HepG2 (cell line): ENCODE measurements at regions not wholly inside any gene's neighbourhood (a gene's known extent, or its start where the extent isn't known, plus 50 kb on each side); places are given as distances from the start of the nearest gene placed in this dataset.
A peak's percentile ranks its signal among the peaks of the same experiment; 100 is the strongest.

ENCODE experiments used
- ATAC-seq: fragments of 200-7000 bp; cut with Tn5 transposase; 3 replicates; pipeline ENCODE4 v1.9.1; 2020; ENCODE audit warnings: mild to moderate bottlenecking, moderate library complexity
- BruUV-seq: library from RNA; stranded (reverse); fragments of 400-500 nt; replicated peaks from 2 replicates; lab custom pipeline; 2021; lab: Mats Ljungman, UMichigan
- CTCF ChIA-PET: fragments of 300-600 bp; formaldehyde crosslinking; extraction: SDS; loops from one replicate; lab custom pipeline; 2021; ENCODE audit warnings: low total read pairs, inconsistent platforms, low intra/inter-chr PET ratio; lab: Yijun Ruan, JAX
- POLR2A ChIA-PET: fragments of 350-600 bp; sonication (Branson Sonifier 250); formaldehyde crosslinking; loops from one replicate; lab custom pipeline; 2020; ENCODE audit warnings: antibody characterized with exemption, inconsistent platforms; lab: Yijun Ruan, JAX
- DNase-seq: peaks from one replicate; pipeline ENCODE4 v3.0.0-alpha.2; 2015; ENCODE audit warnings: low spot score
- FAIRE-seq: peaks from 3 replicates; lab custom pipeline; 2011; peaks lifted over from hg19 to GRCh38; lab: Jason Lieb, UNC
- H2AFZ ChIP-seq: one replicate; pipeline ENCODE4 v1.6.1; 2011; ENCODE audit warnings: low read length, inconsistent platforms
- H3K27ac ChIP-seq: fragments of 300-600 bp; 3 replicates; pipeline ENCODE4 v1.8.0; 2011; ENCODE audit warnings: mixed run types, mild to moderate bottlenecking, mixed read lengths, low read length, inconsistent platforms; ENCODE audit not compliant: insufficient read depth; ENCODE audit errors: extremely low read length
- H3K27me3 ChIP-seq, 2 experiments: fragments of 200-600 bp in 1 of 2; 2 replicates in 1 of 2; 3 replicates in 1 of 2; pipeline versions ENCODE4 v1.6.0 to v1.8.0; 2011; ENCODE audit warnings: low read length in 2 of 2, mild to moderate bottlenecking in 2 of 2, moderate library complexity in 2 of 2, inconsistent platforms in 1 of 2; ENCODE audit not compliant: insufficient read depth in 2 of 2, control insufficient read depth in 1 of 2
- H3K36me3 ChIP-seq, 2 experiments: fragments of 200-600 bp in 1 of 2; replicated peaks in 1 of 2; 2 replicates in 1 of 2; 3 replicates in 1 of 2; pipeline versions ENCODE4 v1.5.1 to v1.8.0; 2011; ENCODE audit warnings: low read length in 2 of 2, inconsistent platforms in 1 of 2; ENCODE audit not compliant: insufficient read depth in 2 of 2, control insufficient read depth in 1 of 2
- H3K4me1 ChIP-seq: 2 replicates; pipeline ENCODE4 v1.5.1; 2012; ENCODE audit warnings: low read length, inconsistent platforms; ENCODE audit not compliant: insufficient read depth
- H3K4me2 ChIP-seq: 2 replicates; pipeline ENCODE4 v1.6.0; 2011; ENCODE audit warnings: low read depth, low read length, inconsistent platforms
- H3K4me3 ChIP-seq, 3 experiments: fragments of 200-600 bp in 1 of 3; sonication (generic), shearing (Covaris generic) in 1 of 3; replicated peaks in 1 of 3; 2 replicates each; pipeline ENCODE4 v1.5.1; 2011 to 2016; ENCODE audit warnings: low read length in 3 of 3, inconsistent platforms in 2 of 3, low read depth in 2 of 3, mild to moderate bottlenecking in 2 of 3, control low read depth in 1 of 3, mixed read lengths in 1 of 3; ENCODE audit not compliant: insufficient read depth in 1 of 3
- H3K79me2 ChIP-seq: one replicate; pipeline ENCODE4 v1.6.1; 2011; ENCODE audit warnings: low read length, inconsistent platforms; ENCODE audit not compliant: insufficient read depth
- H3K9ac ChIP-seq: 2 replicates; pipeline ENCODE4 v1.6.0; 2011; ENCODE audit warnings: mild to moderate bottlenecking, low read depth, low read length, inconsistent platforms; ENCODE audit not compliant: insufficient read depth
- H3K9me3 ChIP-seq: 2 replicates; pipeline ENCODE4 v1.5.1; 2012; ENCODE audit warnings: mild to moderate bottlenecking, low read length
- H4K20me1 ChIP-seq: 2 replicates; pipeline ENCODE4 v1.6.0; 2011; ENCODE audit warnings: inconsistent platforms, mild to moderate bottlenecking, low read length, moderate library complexity; ENCODE audit not compliant: insufficient read depth
- BCL6 ChIP-seq: IDR thresholded peaks from 2 replicates; pipeline ENCODE4 v1.6.1; 2016; ENCODE audit warnings: missing genetic modification reagents, missing compliant biosample characterization
- BHLHE40 ChIP-seq: IDR thresholded peaks from 2 replicates; pipeline ENCODE4 v1.6.1; 2011; ENCODE audit warnings: low read length, improper control_type of control experiment
- CEBPG ChIP-seq: IDR thresholded peaks from 2 replicates; pipeline ENCODE4 v1.6.1; 2016
- FLYWCH1 ChIP-seq: sonication (generic); formaldehyde crosslinking; IDR thresholded peaks from 2 replicates; pipeline ENCODE4 v1.8.1; 2023; ENCODE audit warnings: mild to moderate bottlenecking, missing genetic modification reagents
- FOXA3 ChIP-seq: IDR thresholded peaks from 2 replicates; pipeline ENCODE4 v1.6.1; 2016; ENCODE audit warnings: missing genetic modification reagents, missing compliant biosample characterization
- ISL2 ChIP-seq: sonication (generic); formaldehyde crosslinking; IDR thresholded peaks from 2 replicates; pipeline ENCODE4 v1.5.0; 2020; ENCODE audit warnings: missing genetic modification reagents
- JUN ChIP-seq: sonication (generic); formaldehyde crosslinking; IDR thresholded peaks from 2 replicates; pipeline ENCODE4 v1.4.0; 2020; ENCODE audit warnings: mild to moderate bottlenecking, missing genetic modification reagents
- JUNB ChIP-seq: sonication (generic); formaldehyde crosslinking; IDR thresholded peaks from 2 replicates; pipeline ENCODE4 v1.8.0; 2022; ENCODE audit warnings: missing genetic modification reagents, mild to moderate bottlenecking, borderline replicate concordance
- KLF6 ChIP-seq: IDR thresholded peaks from 2 replicates; pipeline ENCODE4 v1.8.0; 2016; ENCODE audit warnings: missing biosample characterization, missing genetic modification reagents
- MATR3 ChIP-seq: sonication (generic); formaldehyde crosslinking; IDR thresholded peaks from 2 replicates; pipeline ENCODE4 v1.4.0; 2020; ENCODE audit warnings: missing genetic modification reagents
- MED8 ChIP-seq: sonication (generic); formaldehyde crosslinking; IDR thresholded peaks from 2 replicates; pipeline ENCODE4 v1.8.1; 2023; ENCODE audit warnings: mild to moderate bottlenecking, missing genetic modification reagents; ENCODE audit not compliant: insufficient replicate concordance
- MZF1 ChIP-seq: sonication (generic); formaldehyde crosslinking; IDR thresholded peaks from 2 replicates; pipeline ENCODE4 v1.8.1; 2023; ENCODE audit warnings: mild to moderate bottlenecking, missing genetic modification reagents, borderline replicate concordance
- RXRB ChIP-seq: IDR thresholded peaks from 2 replicates; pipeline ENCODE4 v1.6.1; 2016; ENCODE audit warnings: borderline replicate concordance, missing genetic modification reagents, missing compliant biosample characterization
- SRF ChIP-seq: IDR thresholded peaks from 2 replicates; pipeline ENCODE4 v1.6.1; 2011; ENCODE audit warnings: mild to moderate bottlenecking, low read depth, low read length, moderate library complexity
- ZNF207 ChIP-seq: fragments of 450-650 bp; IDR thresholded peaks from 2 replicates; pipeline ENCODE4 v1.6.1; 2016; ENCODE audit warnings: antibody characterized with exemption, borderline replicate concordance
- ZNF335 ChIP-seq: sonication (generic); formaldehyde crosslinking; IDR thresholded peaks from 2 replicates; pipeline ENCODE4 v1.4.0; 2020; ENCODE audit warnings: missing genetic modification reagents
- ZNF792 ChIP-seq: IDR thresholded peaks from 2 replicates; pipeline ENCODE4 v1.6.1; 2016
- ZSCAN9 ChIP-seq: IDR thresholded peaks from 2 replicates; pipeline ENCODE4 v1.6.1; 2016; ENCODE audit warnings: borderline replicate concordance
- WGBS: methylation state at CpG from one replicate; pipeline ENCODE4 v1.1.6; 2017; ENCODE audit warnings: low lambda C conversion rate; 5-methylcytosine and 5-hydroxymethylcytosine counted together
- in situ Hi-C: cut with HindIII; loops from 2 replicates; pipeline ENCODE4 v1.10.0; 2017; ENCODE audit warnings: low pct_unique_long_range_greater_than_20kb; ENCODE audit not compliant: extremely low pct_ligation_motif_present
- intact Hi-C: fragments of 100-400 bp; cut with micrococcal nuclease; formaldehyde crosslinking; loops from one replicate; pipeline ENCODE4 v1.10.0; 2022; ENCODE audit not compliant: unreplicated experiment
- TF ChIP-seq, protein P1 (sequence below): sonication (generic); formaldehyde crosslinking; IDR thresholded peaks from 2 replicates; pipeline ENCODE4 v1.8.1; 2023; ENCODE audit warnings: mild to moderate bottlenecking, moderate library complexity, missing genetic modification reagents
- TF ChIP-seq, protein P2 (sequence below): sonication (generic); formaldehyde crosslinking; IDR thresholded peaks from 2 replicates; pipeline ENCODE4 v1.4.0; 2020; ENCODE audit warnings: mild to moderate bottlenecking, missing genetic modification reagents
- TF ChIP-seq, protein P3 (sequence below): sonication (generic); formaldehyde crosslinking; IDR thresholded peaks from 2 replicates; pipeline ENCODE4 v1.8.0; 2022; ENCODE audit warnings: mild to moderate bottlenecking, missing genetic modification reagents, moderate library complexity

DNA sequence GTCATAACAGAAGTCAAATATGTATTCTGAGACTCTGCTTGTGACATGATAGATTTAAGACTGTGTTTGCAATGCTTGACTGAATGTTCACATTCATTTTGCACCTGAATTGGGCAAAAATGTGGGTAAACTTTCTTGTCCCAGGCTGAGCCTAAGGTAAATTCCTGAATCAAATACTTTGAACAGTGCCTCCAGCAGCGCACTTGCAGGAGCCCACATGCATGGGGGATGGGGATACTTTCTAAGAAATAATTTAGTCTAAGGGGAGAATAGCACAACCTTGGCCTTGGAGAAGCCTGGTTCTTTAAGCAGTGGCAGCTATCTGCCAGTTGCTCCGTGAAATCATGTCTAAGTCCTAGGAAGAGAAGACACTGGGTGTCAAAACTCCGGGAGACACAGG lies 163.5 kb upstream of the EGFLAM start:
- Histone ChIP-seq H3K4me2 (no peak overlapping the region), H3K4me3 (no peak overlapping the region), H3K36me3 (no peaks in the 10 kb centered on the region), H3K27me3 (no peaks in the 10 kb centered on the region), H4K20me1 (no peaks in the 10 kb centered on the region), H3K27ac (no peak overlapping the region), H3K79me2 (no peaks in the 10 kb centered on the region), H3K4me1 (peaks cover 16% of the 10 kb centered on the region), H3K9ac (no peak overlapping the region), H3K9me3 (no peaks in the 10 kb centered on the region), H2AFZ (no peak overlapping the region)
- FAIRE-seq (no peak), DNase-seq (no peak), ATAC-seq (no peak)
- CTCF ChIA-PET, result no interaction called here
- POLR2A ChIA-PET, result no interaction called here
- in situ Hi-C loops (no loop called here), intact Hi-C loops (no loop called here)
- TF ChIP-seq CEBPG (CRISPR knock-in tag), result no peak
- no peak for TF ChIP-seq MATR3
- no peak for TF ChIP-seq FOXA3
- peak; percentile 37; the same call in 1 of the 2 replicates for TF ChIP-seq BCL6 (CRISPR knock-in tag)
- 66% methylated on average over 3 of the region's 3 CpGs for WGBS
- no TSS peak for BruUV-seq

DNA sequence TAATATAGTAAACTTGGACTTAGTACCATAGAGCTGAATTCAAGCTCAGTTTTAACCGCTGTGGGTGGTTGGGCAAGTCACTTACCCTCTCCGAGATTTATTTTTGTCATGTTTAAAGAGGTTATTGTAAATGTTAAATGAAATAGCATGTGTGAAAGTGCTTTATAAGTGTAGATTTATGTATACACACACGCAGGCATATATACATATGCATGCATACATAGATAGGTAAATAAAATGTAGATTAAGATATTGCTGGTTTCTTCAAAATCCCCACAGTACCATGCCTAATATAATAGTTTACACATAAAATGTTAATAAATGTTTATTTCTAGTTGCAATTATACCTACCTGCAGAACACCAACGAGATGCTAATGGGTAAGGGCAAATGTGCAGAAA lies 164.5 kb upstream of the EGFLAM start:
- H3K27me3 ChIP-seq, result no peaks in the 10 kb centered on the region
- CTCF ChIA-PET, result no interaction called here
- TF ChIP-seq, protein P1, sequence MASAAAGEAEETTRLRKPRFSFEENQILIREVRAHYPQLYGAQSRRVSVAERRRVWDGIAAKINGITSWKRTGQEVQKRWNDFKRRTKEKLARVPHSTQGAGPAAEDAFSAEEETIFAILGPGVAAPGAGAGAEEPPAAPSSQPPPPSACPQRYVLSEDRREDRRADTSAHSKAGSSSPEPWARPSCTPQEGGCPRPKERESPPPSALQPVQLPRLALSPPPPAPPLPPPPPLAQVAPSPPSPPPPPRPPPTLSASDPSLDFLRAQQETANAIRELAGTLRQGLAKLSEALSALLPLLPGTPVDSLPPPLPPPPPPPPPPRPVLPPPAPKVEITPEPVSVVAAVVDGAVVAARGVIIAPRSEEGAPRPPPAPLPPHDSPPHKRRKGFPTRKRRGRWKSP, result no peak
- TF ChIP-seq ZNF207 (no peak), BHLHE40 (no peak), ISL2 (no peak), JUN (CRISPR knock-in tag) (no peak), ZNF335 (no peak), SRF (no peak), MZF1 (CRISPR knock-in tag) (no peak), ZSCAN9 (CRISPR knock-in tag) (no peak), JUNB (CRISPR knock-in tag) (no peak), RXRB (no peak), FLYWCH1 (CRISPR knock-in tag) (no peak), ZNF792 (CRISPR knock-in tag) (no peak), MED8 (CRISPR knock-in tag) (no peak), KLF6 (CRISPR knock-in tag) (no peak)
- TF ChIP-seq, protein P2, sequence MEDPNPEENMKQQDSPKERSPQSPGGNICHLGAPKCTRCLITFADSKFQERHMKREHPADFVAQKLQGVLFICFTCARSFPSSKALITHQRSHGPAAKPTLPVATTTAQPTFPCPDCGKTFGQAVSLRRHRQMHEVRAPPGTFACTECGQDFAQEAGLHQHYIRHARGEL, result no peak
- TF ChIP-seq, protein P3, sequence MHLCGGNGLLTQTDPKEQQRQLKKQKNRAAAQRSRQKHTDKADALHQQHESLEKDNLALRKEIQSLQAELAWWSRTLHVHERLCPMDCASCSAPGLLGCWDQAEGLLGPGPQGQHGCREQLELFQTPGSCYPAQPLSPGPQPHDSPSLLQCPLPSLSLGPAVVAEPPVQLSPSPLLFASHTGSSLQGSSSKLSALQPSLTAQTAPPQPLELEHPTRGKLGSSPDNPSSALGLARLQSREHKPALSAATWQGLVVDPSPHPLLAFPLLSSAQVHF (CRISPR knock-in tag), result no peak

More for the DNA sequence above, 164.5 kb upstream of the EGFLAM start:
- FAIRE-seq, result no peak
- H3K9me3 ChIP-seq, result no peaks in the 10 kb centered on the region
- no peak for ATAC-seq
- no peak overlapping the region for H3K27ac ChIP-seq
- peaks cover 7% of the 10 kb centered on the region for H3K4me1 ChIP-seq
- intact Hi-C loops (no loop called here), in situ Hi-C loops (no loop called here)
- H4K20me1 ChIP-seq, result no peaks in the 10 kb centered on the region
- H3K4me3 ChIP-seq, result no peak overlapping the region
- POLR2A ChIA-PET, result no interaction called here
- no peaks in the 10 kb centered on the region for H3K36me3 ChIP-seq
- DNase-seq, result no peak
- no peak overlapping the region for H3K9ac ChIP-seq
- no peaks in the 10 kb centered on the region for H3K79me2 ChIP-seq
- BruUV-seq, result no TSS peak
- no peak overlapping the region for H2AFZ ChIP-seq
- H3K4me2 ChIP-seq, result no peak overlapping the region
- WGBS, result 58% methylated on average over 4 of the region's 4 CpGs
